ENCODE measurements at regions not wholly inside any gene's neighbourhood (a gene's known extent, or its start where the extent isn't known, plus 50 kb on each side); places are given as distances from the start of the nearest gene placed in this dataset.

DNA sequence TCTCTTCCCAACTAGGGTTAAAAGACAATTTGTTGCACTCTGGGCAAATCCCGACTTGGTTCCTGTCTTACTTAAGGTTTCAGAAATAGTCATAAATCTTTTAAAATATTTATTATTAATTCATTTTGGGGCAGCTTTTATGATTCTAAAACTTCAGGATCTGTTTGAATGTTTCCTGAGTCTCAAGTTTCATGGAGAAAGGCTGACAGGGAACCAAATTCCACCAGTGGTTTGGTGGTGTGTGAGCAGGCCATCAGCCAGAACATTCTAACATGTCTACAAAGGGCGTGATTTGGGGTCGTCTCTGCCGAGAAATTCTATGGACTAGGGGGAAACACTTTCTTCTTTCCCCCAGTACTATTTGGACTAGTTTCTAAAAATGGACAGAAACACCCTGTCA is 366.4 kb downstream of the ZNF521 start:
- TF ChIP-seq, protein P1, sequence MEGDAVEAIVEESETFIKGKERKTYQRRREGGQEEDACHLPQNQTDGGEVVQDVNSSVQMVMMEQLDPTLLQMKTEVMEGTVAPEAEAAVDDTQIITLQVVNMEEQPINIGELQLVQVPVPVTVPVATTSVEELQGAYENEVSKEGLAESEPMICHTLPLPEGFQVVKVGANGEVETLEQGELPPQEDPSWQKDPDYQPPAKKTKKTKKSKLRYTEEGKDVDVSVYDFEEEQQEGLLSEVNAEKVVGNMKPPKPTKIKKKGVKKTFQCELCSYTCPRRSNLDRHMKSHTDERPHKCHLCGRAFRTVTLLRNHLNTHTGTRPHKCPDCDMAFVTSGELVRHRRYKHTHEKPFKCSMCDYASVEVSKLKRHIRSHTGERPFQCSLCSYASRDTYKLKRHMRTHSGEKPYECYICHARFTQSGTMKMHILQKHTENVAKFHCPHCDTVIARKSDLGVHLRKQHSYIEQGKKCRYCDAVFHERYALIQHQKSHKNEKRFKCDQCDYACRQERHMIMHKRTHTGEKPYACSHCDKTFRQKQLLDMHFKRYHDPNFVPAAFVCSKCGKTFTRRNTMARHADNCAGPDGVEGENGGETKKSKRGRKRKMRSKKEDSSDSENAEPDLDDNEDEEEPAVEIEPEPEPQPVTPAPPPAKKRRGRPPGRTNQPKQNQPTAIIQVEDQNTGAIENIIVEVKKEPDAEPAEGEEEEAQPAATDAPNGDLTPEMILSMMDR (IDR thresholded peaks at IDR 0.05; ENCODE audit: extremely low read depth, insufficient read depth, missing control alignments): no peak
- in situ Hi-C loops (cut with MboI; ENCODE audit: low pct_unique_long_range_greater_than_20kb, low sequenced_read_pairs, unreplicated experiment): no loop called here
- no peak for DNase-seq (ENCODE audit: low spot score)

DNA sequence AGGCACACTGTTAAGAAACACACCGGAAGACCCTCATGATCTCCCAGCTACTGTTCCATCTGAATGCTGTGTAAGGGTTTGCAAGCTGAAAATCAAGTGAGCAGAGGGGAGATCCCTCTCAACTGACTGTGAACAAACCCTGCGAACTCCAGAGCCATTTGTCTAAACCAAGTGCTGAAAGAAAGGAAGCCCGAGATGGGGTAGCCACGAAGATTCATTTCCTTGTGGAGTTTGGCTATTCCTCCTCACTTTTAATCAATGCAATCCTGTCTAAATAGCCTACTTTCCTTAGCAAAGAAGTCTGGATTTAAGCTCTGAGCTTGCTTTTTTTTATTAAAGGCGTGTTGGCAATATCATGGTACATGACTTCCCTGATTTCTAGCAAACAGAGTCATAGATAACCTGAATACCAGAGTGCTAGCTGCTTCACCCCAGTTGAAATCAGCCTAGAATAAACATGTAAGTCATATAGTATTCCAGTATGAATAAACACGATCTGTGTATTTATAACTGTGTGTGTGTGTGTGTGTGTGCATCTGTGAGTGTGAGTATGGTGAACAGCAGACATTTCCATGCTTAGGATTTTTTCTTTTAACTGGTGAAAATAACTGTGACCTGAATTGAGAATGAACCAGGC is 365.2 kb downstream of the ZNF521 start:
- no peak for DNase-seq (ENCODE audit: low spot score)
- TF ChIP-seq, protein P1 (IDR thresholded peaks at IDR 0.05; ENCODE audit: extremely low read depth, insufficient read depth, missing control alignments): no peak
- in situ Hi-C loops (cut with MboI; ENCODE audit: low pct_unique_long_range_greater_than_20kb, low sequenced_read_pairs, unreplicated experiment): no loop called here

DNA sequence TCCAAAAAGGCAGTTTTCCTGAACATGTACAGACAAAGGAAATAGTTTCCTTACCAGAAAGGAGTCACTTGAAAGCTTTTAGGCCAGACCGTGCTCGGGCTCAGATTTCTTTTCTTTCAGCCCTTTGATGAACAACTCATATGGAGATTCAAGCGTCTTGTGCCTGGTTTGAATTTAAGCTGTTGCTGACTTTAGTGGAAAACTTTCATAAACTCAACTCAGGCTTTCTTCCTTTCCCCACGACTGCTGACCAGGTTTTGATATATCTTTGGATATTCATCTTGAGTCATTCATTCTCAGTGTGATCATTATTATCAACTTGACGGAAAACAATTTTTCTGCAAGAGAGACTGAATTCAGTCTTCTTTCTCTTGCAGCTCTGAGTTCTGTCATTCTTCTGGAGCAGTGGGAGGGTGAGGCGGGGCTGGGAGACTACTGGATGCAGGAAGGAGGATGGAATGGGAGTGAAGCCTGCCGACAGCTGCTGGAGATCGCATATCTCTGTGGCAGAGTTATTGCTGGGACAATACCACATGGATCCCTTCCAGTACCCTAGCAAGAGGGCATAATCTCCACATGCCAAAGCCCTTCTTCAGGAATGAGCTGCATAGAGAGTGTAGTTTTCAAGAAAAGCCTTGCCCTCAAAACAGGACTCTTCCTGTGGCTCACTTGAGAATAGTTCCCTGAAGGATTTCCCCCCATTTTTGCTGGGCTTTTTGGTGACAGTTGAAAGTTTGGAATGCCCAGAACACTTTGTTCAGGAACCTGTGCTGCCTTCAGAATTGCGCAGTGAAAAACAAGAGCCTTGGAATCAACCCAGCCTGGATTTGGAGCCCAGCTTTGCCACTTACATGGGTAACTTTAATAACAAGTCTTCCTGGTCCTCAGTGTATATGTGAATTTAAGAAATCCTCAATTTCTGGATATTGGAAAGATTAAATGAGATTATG is 364.4 kb downstream of the ZNF521 start:
- no peak for DNase-seq (ENCODE audit: low spot score)
- TF ChIP-seq, protein P1 (IDR thresholded peaks at IDR 0.05; ENCODE audit: extremely low read depth, insufficient read depth, missing control alignments): no peak
- in situ Hi-C loops (cut with MboI; ENCODE audit: low pct_unique_long_range_greater_than_20kb, low sequenced_read_pairs, unreplicated experiment): no loop called here

DNA sequence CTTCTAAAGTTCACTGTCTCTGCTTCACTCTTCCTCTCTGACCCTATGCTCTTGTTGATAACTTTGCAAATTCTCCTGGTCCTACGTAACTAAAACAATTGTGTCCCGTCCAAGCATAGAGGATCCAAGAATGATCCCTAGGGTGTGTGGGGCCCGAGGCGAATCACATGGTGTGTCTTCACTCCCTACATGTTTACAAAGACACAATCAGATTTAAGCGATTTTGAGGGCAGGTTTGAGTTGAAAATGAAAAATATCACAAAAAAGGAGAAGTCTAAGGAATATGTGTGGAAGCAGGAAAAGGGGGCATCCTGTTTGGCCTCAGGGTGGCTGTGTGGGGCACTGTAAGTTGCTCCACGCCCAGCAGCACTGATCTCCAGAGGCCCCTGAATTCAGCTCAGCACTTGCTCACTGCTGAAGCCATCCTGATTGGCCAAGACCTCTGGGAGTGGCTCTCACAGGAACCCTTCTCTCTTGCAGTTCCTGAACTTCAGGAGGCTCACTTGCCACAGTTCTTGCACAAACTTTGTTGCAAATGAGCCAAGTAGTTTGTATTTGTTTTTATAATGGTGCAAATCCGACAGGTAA is 363.6 kb downstream of the ZNF521 start:
- no peak for DNase-seq (ENCODE audit: low spot score)
- in situ Hi-C loops (cut with MboI; ENCODE audit: low pct_unique_long_range_greater_than_20kb, low sequenced_read_pairs, unreplicated experiment): no loop called here
- TF ChIP-seq, protein P1 (IDR thresholded peaks at IDR 0.05; ENCODE audit: extremely low read depth, insufficient read depth, missing control alignments): no peak

DNA sequence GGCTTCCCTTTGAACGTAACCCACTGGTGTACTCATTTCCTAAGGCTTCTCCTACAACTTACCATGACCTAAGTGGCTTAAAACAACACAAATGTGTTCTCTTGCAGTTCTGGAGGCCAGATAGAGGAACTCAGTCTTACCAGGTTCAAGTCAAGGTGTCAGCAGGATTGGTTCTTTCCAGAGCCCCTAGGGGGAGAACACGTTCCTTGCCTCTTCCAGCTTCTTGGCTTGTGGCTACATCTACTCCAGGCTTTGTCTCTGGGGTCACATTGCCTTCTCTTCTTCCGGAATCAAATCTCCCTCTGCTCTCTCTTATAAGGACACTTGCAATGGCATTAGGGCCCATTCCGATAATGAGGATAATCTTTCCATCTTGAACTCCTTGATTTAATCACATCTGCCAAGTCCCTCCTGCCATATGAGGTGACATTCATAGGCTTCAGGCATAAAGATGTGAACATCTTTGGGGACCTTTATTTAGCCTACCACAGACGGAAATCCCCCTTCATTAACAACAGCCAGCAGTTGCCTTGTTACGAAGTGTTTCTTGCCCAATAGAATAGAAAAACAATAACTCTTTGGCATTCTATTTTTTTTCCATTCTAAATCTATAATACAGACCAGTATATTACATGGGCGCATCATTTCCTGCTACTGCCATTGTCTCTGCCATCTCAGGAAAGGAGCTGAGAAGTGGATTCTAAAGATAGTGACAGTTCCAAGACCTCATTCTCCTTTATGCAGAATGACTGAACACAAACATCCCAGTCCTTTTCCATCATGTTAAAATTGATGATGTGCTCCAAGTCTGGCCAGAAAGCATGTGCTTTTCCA is 362.0 kb downstream of the ZNF521 start:
- no peak for DNase-seq (ENCODE audit: low spot score)
- in situ Hi-C loops (cut with MboI; ENCODE audit: low pct_unique_long_range_greater_than_20kb, low sequenced_read_pairs, unreplicated experiment): no loop called here
- TF ChIP-seq, protein P1 (IDR thresholded peaks at IDR 0.05; ENCODE audit: extremely low read depth, insufficient read depth, missing control alignments): no peak

DNA sequence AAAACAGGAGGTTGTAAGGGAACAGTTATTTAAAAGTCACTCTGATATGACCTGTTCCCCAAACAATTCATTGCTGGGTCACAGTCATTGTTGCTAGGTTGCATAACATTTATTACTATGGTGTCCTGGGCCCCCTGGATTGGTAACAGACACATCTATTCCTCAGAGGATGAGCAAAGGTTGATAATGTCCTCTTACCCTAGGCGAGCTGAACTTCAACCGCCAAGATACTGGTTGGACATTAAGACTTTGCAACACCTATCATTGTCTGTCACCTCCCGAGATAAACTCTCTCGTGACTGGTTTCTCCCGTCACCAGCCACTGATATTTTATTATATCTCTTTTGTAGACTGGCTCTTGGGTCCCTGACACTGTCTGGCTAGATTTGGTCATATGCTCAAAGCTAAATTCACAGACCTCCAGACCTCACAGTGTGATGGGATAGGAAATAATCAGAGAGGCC is 361.3 kb downstream of the ZNF521 start:
- in situ Hi-C loops (cut with MboI; ENCODE audit: low pct_unique_long_range_greater_than_20kb, low sequenced_read_pairs, unreplicated experiment): no loop called here
- no peak for DNase-seq (ENCODE audit: low spot score)
- TF ChIP-seq, protein P1 (IDR thresholded peaks at IDR 0.05; ENCODE audit: extremely low read depth, insufficient read depth, missing control alignments): no peak
